Neural cell (in vitro differentiated cells): ENCODE measurements at regions not wholly inside any gene's neighbourhood (a gene's known extent, or its start where the extent isn't known, plus 50 kb on each side); places are given as distances from the start of the nearest gene placed in this dataset.

Source experiments
- H2AFZ ChIP-seq: fragments of 200-600, 300-800 bp; sonication (generic), shearing (Covaris generic); 2 replicates; pipeline ENCODE4 v1.6.0; 2014; ENCODE audit warnings: low read depth, mild to moderate bottlenecking, antibody characterized with exemption, low read length, moderate library complexity
- H3F3A ChIP-seq: fragments of 200-600 bp; shearing (Covaris generic); 2 replicates; pipeline ENCODE4 v1.6.1; 2016; ENCODE audit warnings: mild to moderate bottlenecking, moderate library complexity, mixed read lengths, antibody characterized with exemption, low read length; ENCODE audit not compliant: insufficient read depth, poor library complexity, severe bottlenecking
- H3K27ac ChIP-seq: fragments of 200-600, 300-800 bp; sonication (generic), shearing (Covaris generic); 2 replicates; pipeline ENCODE4 v1.5.1; 2014; ENCODE audit warnings: mild to moderate bottlenecking, low read length, moderate library complexity
- H3K27me3 ChIP-seq: fragments of 300-800, 200-600 bp; sonication (generic), shearing (Covaris generic); 2 replicates; pipeline ENCODE4 v1.6.0; 2014; ENCODE audit warnings: mild to moderate bottlenecking, low read depth, low read length, moderate library complexity; ENCODE audit not compliant: insufficient read depth
- H3K36me3 ChIP-seq: fragments of 300-800, 200-600 bp; sonication (generic), shearing (Covaris generic); 2 replicates; pipeline ENCODE4 v1.5.1; 2014; ENCODE audit warnings: mild to moderate bottlenecking, antibody characterized with exemption, low read length, moderate library complexity; ENCODE audit not compliant: insufficient read depth
- H3K4me2 ChIP-seq: fragments of 300-800, 200-600 bp; sonication (generic), shearing (Covaris generic); 2 replicates; pipeline ENCODE4 v1.6.0; 2014; ENCODE audit warnings: mild to moderate bottlenecking, low read length
- H3K4me3 ChIP-seq: fragments of 300-800, 200-600 bp; sonication (generic), shearing (Covaris generic); 2 replicates; pipeline ENCODE4 v1.5.1; 2014; ENCODE audit warnings: mild to moderate bottlenecking, low read length, moderate library complexity
- H3K79me2 ChIP-seq: fragments of 200-600 bp; shearing (Covaris generic); replicated peaks from 2 replicates; pipeline ENCODE4 v1.6.0; 2014; ENCODE audit warnings: mild to moderate bottlenecking, low read length, moderate library complexity; ENCODE audit not compliant: insufficient read depth
- H3K9ac ChIP-seq: fragments of 300-800, 200-600 bp; sonication (generic), shearing (Covaris generic); 2 replicates; pipeline ENCODE4 v1.6.1; 2016; ENCODE audit warnings: mild to moderate bottlenecking, low read length, mixed read lengths
- H3K9me2 ChIP-seq: fragments of 200-600 bp; shearing (Covaris generic); 2 replicates; pipeline ENCODE4 v1.6.1; 2016; ENCODE audit warnings: mild to moderate bottlenecking, low read length, mixed read lengths; ENCODE audit not compliant: insufficient read depth
- H3K9me3 ChIP-seq: fragments of 200-600, 300-800 bp; sonication (generic), shearing (Covaris generic); 2 replicates; pipeline ENCODE4 v1.6.1; 2016; ENCODE audit warnings: mild to moderate bottlenecking, mixed run types, low read length, moderate library complexity, mixed read lengths
- H4K20me1 ChIP-seq: fragments of 200-600 bp; shearing (Covaris generic); 2 replicates; pipeline ENCODE4 v1.6.1; 2016; ENCODE audit warnings: mild to moderate bottlenecking, mixed run types; ENCODE audit not compliant: insufficient read depth
- CTCF ChIP-seq: fragments of 450-650 bp; IDR thresholded peaks from 2 replicates; pipeline ENCODE4 v1.5.1; 2014; ENCODE audit warnings: antibody characterized with exemption, mild to moderate bottlenecking, moderate library complexity; ENCODE audit not compliant: poor library complexity, severe bottlenecking
- EP300 ChIP-seq: fragments of 450-650 bp; conservative IDR thresholded peaks from 2 replicates; pipeline ENCODE4 v1.6.1; 2014; ENCODE audit warnings: antibody characterized with exemption, mild to moderate bottlenecking, moderate library complexity; ENCODE audit not compliant: poor library complexity, severe bottlenecking
- EZH2 ChIP-seq: fragments of 200-600, 300-800 bp; shearing (Covaris generic), sonication (generic); IDR thresholded peaks from 2 replicates; pipeline ENCODE4 v1.6.1; 2014; ENCODE audit warnings: antibody characterized with exemption, low read length, borderline replicate concordance, mild to moderate bottlenecking; ENCODE audit not compliant: insufficient read depth, poor library complexity, severe bottlenecking
- MXI1 ChIP-seq: fragments of 450-650 bp; conservative IDR thresholded peaks from 2 replicates; pipeline ENCODE4 v1.6.1; 2014; ENCODE audit warnings: antibody characterized with exemption, mild to moderate bottlenecking; ENCODE audit not compliant: poor library complexity, severe bottlenecking
- POLR2AphosphoS5 ChIP-seq: IDR thresholded peaks from 2 replicates; pipeline ENCODE4 v1.6.1; 2012
- RAD21 ChIP-seq: fragments of 450-650 bp; conservative IDR thresholded peaks from 2 replicates; pipeline ENCODE4 v1.6.1; 2014; ENCODE audit warnings: antibody characterized with exemption, mild to moderate bottlenecking, moderate library complexity
- REST ChIP-seq: IDR thresholded peaks from 2 replicates; pipeline ENCODE4 v1.6.1; 2012; ENCODE audit warnings: borderline replicate concordance
- SMC3 ChIP-seq: fragments of 450-650 bp; conservative IDR thresholded peaks from 2 replicates; pipeline ENCODE4 v1.6.1; 2014; ENCODE audit warnings: antibody characterized with exemption, mild to moderate bottlenecking, moderate library complexity; ENCODE audit not compliant: poor library complexity
- TAF1 ChIP-seq: IDR thresholded peaks from 2 replicates; pipeline ENCODE4 v1.6.1; 2012; ENCODE audit warnings: low read depth

GRCh38 chr18:29002747-29003146, 825.8 kb upstream of the CDH2 start:
- no peaks in the 10 kb centered on the region for H3K36me3 ChIP-seq
- TF ChIP-seq EZH2: no peak
- no peak for TF ChIP-seq TAF1
- TF ChIP-seq MXI1: no peak
- TF ChIP-seq REST: no peak
- no peak for TF ChIP-seq POLR2AphosphoS5
- TF ChIP-seq EP300: no peak
- TF ChIP-seq RAD21: no peak
- no peak for TF ChIP-seq SMC3
- no peaks in the 10 kb centered on the region for H3K27me3 ChIP-seq

GRCh38 chr18:28999726-29000125, 822.8 kb upstream of the CDH2 start:
- H3K9me2 ChIP-seq: no peaks in the 10 kb centered on the region
- no peaks in the 10 kb centered on the region for H4K20me1 ChIP-seq
- no peaks in the 10 kb centered on the region for H3K79me2 ChIP-seq
- H2AFZ ChIP-seq: no peak overlapping the region
- no peaks in the 10 kb centered on the region for H3K27me3 ChIP-seq
- H3K9ac ChIP-seq: no peak overlapping the region
- no peaks in the 10 kb centered on the region for H3K36me3 ChIP-seq
- H3K9me3 ChIP-seq: no peaks in the 10 kb centered on the region
- no peak overlapping the region for H3K4me3 ChIP-seq
- no peak overlapping the region for H3K4me2 ChIP-seq
- no peak overlapping the region for H3K27ac ChIP-seq
- TF ChIP-seq TAF1 (no peak), POLR2AphosphoS5 (no peak), CTCF (no peak), EZH2 (no peak), EP300 (no peak), MXI1 (no peak)
- H3F3A ChIP-seq: no peaks in the 10 kb centered on the region

More at GRCh38 chr18:29002747-29003146, 825.8 kb upstream of the CDH2 start:
- H3K4me2 ChIP-seq: no peak overlapping the region
- no peak overlapping the region for H2AFZ ChIP-seq
- no peaks in the 10 kb centered on the region for H4K20me1 ChIP-seq
- H3K9ac ChIP-seq: no peak overlapping the region
- no peaks in the 10 kb centered on the region for H3K9me2 ChIP-seq
- H3K27ac ChIP-seq: no peak overlapping the region
- no peaks in the 10 kb centered on the region for H3K9me3 ChIP-seq
- H3K4me3 ChIP-seq: no peak overlapping the region
- no peaks in the 10 kb centered on the region for H3F3A ChIP-seq
- H3K79me2 ChIP-seq: no peaks in the 10 kb centered on the region

GRCh38 chr18:28995319-28995718, 818.4 kb upstream of the CDH2 start:
- Histone ChIP-seq H2AFZ (no peak overlapping the region), H3K36me3 (no peaks in the 10 kb centered on the region), H3F3A (no peaks in the 10 kb centered on the region), H3K4me2 (no peak overlapping the region), H3K27me3 (no peaks in the 10 kb centered on the region), H3K9me3 (no peaks in the 10 kb centered on the region), H4K20me1 (no peaks in the 10 kb centered on the region), H3K27ac (no peak overlapping the region), H3K9ac (no peak overlapping the region), H3K79me2 (no peaks in the 10 kb centered on the region), H3K4me3 (no peak overlapping the region), H3K9me2 (no peaks in the 10 kb centered on the region)
- TF ChIP-seq REST (no peak), RAD21 (peak; percentile 56), EZH2 (no peak), POLR2AphosphoS5 (no peak), TAF1 (no peak), CTCF (peak; percentile 50), SMC3 (peak; percentile 62), MXI1 (no peak), EP300 (no peak)
